SKM-1 treated with dmso at 0.1 percent for 144 hours (cell line): ENCODE measurements at regions not wholly inside any gene's neighbourhood (a gene's known extent, or its start where the extent isn't known, plus 50 kb on each side); places are given as distances from the start of the nearest gene placed in this dataset.
"Not testable (repeated sequence)": the region's sequence is repeated elsewhere in the genome, so short reads cannot be mapped to it uniquely, and the experiment has no call there.

Experiments used
- DNase-seq: peaks from one replicate; lab custom pipeline; 2025; ENCODE audit not compliant: unreplicated experiment; lab: John Stamatoyannopoulos, UW

DNA sequence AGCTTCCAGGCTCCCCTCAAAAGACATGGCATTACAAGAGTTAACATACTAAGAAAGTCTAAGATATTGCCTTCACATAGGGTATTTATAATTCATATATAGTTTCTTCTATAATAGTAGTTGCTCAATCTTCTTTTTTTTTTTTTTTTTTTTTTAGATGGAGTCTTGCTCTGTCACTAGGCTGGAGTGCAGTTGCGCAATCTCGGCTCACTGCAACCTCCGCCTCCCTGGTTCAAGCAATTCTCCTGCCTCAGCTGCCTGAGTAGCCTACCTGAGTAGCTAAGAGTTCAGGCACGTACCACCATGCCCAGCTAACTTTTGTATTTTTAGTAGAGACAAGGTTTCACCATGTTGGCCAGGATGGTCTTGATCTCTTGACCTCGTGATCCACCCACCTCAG is 337.0 kb downstream of the FAM181B start:
- DNase-seq = not testable (repeated sequence)

DNA sequence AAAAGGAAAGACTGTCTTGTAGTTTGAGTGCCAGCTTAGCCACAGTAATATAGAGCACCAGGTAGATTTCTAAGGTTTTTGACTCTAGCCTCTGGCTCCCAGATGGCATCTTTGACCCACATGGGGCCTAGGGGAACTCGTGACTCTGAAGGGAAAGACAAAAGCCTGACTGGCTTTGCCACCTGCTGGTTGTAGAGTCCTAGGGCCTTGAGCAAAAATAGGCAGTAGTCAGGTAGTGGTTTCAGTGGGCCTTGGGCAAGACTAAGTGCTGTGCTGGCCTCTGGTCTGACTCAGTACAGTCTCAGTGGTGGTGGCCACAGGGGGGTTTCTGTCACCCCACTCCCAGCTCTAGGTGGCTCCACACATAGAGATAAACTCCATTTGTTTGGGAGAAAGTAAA is 349.4 kb downstream of the FAM181B start:
- no peak for DNase-seq

GRCh38 chr11:82373781-82374542 is 359.7 kb downstream of the FAM181B start:
- no peak for DNase-seq

- DNase-seq = no peak
Observed at GRCh38 chr11:82365351-82365750, 368.3 kb downstream of the FAM181B start.

DNA sequence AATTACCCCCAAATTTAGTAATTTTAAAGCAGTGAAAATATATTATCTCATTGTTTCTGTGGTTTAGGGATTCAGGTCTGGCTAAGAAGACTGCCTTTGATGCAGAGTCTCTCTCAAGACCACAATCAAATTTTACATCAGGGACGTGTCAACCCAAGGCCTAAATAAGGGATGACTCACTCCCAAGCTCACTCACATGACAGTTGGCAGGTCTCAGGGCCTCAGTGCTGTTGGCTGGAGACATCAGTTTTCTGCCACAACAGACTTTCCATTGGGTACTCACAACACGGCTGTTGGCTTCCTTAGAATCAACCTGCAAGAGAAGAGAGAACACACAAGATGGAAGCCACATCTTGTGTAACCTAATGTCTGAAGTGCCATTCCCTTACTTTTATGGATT is 377.3 kb downstream of the FAM181B start:
- DNase-seq = no peak

DNA sequence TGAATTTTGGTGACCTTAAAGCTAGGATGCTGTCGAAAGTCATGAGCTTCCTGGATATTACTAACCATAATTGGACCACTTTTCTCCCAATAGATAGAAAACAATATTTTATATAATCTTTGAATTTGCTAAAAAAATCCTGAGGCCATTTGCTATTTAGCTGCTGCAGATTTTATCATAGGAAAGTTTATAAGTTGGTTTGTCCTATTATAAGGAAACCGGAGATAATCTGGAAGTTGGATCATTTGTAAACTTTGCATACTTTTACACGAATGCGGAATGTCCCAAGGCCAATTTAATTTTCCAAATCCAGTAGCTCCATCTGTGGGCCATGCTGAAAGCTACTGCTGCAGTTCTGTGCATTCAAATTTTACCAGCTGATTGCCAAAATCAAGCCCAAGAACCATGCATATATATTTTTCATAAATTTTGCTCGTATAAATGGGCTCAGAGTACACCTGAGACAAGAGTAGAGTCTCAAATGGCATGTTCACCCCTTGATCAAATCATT is 378.3 kb downstream of the FAM181B start:
- no peak for DNase-seq

- DNase-seq = no peak
Observed at GRCh38 chr11:82326853-82327252, 406.8 kb downstream of the FAM181B start.

GRCh38 chr11:82321206-82321605 is 412.5 kb downstream of the FAM181B start:
- no peak for DNase-seq

GRCh38 chr11:82315093-82315492 is 418.6 kb downstream of the FAM181B start:
- DNase-seq = no peak

- DNase-seq = no peak
Observed at GRCh38 chr11:82308979-82309378, 424.7 kb downstream of the FAM181B start.

DNA sequence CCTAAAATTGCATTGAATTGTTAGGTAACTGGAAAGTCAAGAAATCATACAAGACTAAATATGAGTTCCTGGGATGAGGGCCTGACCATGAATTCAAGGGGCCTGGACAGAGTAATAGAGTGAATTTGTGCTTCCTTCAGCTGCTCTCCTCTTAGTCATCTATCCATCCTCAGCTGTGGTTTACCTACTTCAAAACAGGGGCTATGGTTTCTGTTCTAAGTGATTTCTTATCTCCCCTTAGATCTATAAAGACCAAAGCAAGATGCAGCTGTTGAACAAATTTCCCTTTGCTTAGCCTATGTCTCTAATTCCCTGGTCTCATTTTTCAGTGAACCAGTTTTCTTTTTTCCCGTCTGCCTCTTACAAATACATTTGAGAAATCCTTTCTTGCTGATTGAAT is 428.5 kb downstream of the FAM181B start:
- DNase-seq = no peak

DNA sequence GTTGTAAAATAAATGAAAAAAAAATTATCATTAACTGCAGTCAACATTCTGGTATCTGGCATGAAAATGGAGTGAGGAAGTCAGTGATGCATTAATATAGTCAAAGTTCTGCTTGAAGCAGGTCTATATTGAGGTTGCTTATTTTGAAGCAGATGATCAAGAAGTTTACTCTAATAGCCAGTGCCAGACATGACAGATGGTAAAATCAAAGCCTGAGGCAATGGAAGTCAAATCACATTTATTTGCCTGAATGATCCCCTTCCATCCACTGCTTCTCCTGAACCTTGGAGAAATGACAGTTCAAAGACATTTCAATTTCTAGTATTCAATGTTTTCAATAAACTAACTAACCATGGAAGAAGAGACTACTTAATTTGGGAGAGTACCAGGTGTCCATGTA is 430.0 kb downstream of the FAM181B start:
- DNase-seq = no peak

GRCh38 chr11:82288471-82288870 is 445.2 kb downstream of the FAM181B start:
- no peak for DNase-seq

DNA sequence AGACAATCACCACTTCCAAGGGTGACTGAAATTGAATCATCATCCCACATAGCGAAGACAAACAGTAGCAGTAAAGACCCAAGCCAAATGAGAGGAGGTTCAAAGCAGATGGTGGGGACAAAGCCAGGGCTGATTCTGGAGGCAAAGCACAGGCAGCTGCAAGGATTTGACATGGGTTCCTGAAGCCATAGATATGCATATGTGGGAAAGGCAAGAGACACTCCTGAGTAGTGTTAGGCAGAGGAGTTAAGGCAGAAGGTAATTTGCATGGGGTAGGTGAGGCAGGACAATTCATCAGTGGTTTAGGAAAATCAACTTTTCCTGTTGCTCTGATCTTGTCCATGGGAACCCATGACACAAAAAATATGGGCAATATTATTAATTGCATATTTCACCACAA is 462.8 kb downstream of the FAM181B start:
- DNase-seq = no peak

DNA sequence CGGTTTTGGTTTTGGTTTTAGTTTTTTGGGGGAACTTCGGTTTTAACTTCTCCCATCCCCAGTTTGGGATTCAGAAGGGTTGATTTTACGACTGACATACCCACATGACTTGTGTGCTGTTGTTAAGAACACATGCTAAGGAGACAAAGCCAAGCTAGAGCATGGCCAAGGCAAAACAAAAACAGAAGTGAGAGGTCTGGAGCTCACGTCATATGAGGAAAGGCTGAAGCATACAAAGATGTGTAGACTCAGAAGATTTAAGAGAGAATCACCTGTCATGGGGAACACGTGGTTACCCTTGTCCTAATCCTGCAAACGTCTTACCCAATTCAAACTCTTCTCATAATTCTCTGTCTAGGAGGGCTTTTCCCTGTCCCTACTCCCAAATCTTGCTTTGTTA is 465.0 kb downstream of the FAM181B start:
- DNase-seq = no peak

GRCh38 chr11:82267186-82267585 is 466.5 kb downstream of the FAM181B start:
- no peak for DNase-seq

- no peak for DNase-seq
Observed at GRCh38 chr11:82261367-82261766, 472.3 kb downstream of the FAM181B start.

GRCh38 chr11:82250047-82250446 is 483.6 kb downstream of the FAM181B start:
- no peak for DNase-seq

DNA sequence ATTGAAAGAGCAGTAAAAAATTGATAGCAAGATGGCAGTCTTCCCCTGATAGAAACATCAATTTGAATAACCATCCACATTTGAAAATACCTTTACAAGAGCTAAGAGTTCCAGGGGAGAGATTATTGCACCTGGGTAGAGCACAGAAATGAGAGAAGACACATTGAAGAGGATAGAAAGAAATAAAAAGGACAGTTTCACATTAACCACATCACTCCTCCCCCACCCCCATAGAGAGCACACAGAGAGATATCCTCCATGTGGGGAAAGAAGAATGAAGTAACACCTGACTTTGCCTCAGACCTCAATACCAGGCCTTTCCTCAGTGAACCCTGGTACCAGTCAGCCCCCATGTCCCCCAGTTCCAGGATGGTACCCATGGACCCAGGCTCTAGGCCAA is 486.7 kb downstream of the FAM181B start:
- DNase-seq = no peak

- no peak for DNase-seq
Observed at GRCh38 chr11:82239498-82239897, 494.2 kb downstream of the FAM181B start.

- no peak for DNase-seq
Observed at GRCh38 chr11:82234256-82234655, 499.4 kb downstream of the FAM181B start.

GRCh38 chr11:82233201-82233600 is 500.5 kb downstream of the FAM181B start:
- no peak for DNase-seq

- peak; percentile 38 for DNase-seq
Observed at GRCh38 chr11:82229341-82229740, 504.3 kb downstream of the FAM181B start.
